HEK293T (cell line): ENCODE measurements at regions not wholly inside any gene's neighbourhood (a gene's known extent, or its start where the extent isn't known, plus 50 kb on each side); places are given as distances from the start of the nearest gene placed in this dataset.

Source experiments
- ELF4 ChIP-seq: fragments of 450-650 bp; IDR thresholded peaks from 2 replicates; pipeline ENCODE4 v1.6.1; 2017; ENCODE audit warnings: antibody characterized with exemption
- L3MBTL2 ChIP-seq: fragments of 450-650 bp; conservative IDR thresholded peaks from 2 replicates; pipeline ENCODE4 v1.6.1; 2016; ENCODE audit warnings: mild to moderate bottlenecking
- SP1 ChIP-seq: fragments of 450-650 bp; IDR thresholded peaks from 2 replicates; pipeline ENCODE4 v1.6.1; 2017
- ZNF384 ChIP-seq: fragments of 450-650 bp; IDR thresholded peaks from 2 replicates; pipeline ENCODE4 v1.6.1; 2016

DNA sequence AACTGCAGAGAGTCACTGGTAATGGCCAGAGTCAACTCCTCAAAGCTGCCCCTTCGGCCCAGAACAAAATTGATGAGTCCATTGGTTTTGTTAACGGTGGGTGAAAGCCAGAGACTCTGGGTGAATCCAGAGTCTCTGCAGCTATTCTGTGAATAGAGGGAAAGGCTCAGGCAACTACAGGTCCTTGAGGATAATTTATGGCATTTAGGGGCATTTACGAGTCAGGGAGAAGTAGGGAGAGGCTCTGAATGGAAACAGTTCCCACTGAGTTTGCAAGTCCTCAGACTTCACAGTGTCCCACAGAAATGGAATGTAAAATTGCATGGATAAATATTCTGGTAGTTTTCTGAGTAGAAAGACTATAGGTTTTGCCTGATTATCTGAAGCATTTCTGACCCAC lies 257.8 kb downstream of the SEC61B start:
- TF ChIP-seq ZNF384 (no peak), L3MBTL2 (no peak), ELF4 (no peak), SP1 (no peak)
